ENCODE measurements at regions not wholly inside any gene's neighbourhood (a gene's known extent, or its start where the extent isn't known, plus 50 kb on each side); places are given as distances from the start of the nearest gene placed in this dataset.

- no peak for TF ChIP-seq CTCF (IDR thresholded peaks at IDR 0.05)
- TF ChIP-seq EZH2 (IDR thresholded peaks at IDR 0.05; ENCODE audit: borderline replicate concordance, insufficient read depth, low read depth, low read length, poor library complexity, severe bottlenecking): no peak
Observed at GRCh38 chr10:78222096-78222790, 188.6 kb downstream of the RPS24 start.
